Esophagus squamous epithelium (tissue), 5 donors: ENCODE measurements at regions not wholly inside any gene's neighbourhood (a gene's known extent, or its start where the extent isn't known, plus 50 kb on each side); places are given as distances from the start of the nearest gene placed in this dataset.
A peak's percentile ranks its signal among the peaks of the same experiment; 100 is the strongest.
"Not testable (repeated sequence)": the region's sequence is repeated elsewhere in the genome, so short reads cannot be mapped to it uniquely, and the experiment has no call there.

ENCODE experiments used
- DNase-seq: peaks from one replicate; lab custom pipeline; 2025; lab: John Stamatoyannopoulos, UW
- H3K27ac ChIP-seq, 4 donors: fragments of 200-600 bp; sonication (generic); one replicate each; pipeline ENCODE4 v1.5.1; 2016 to 2019; ENCODE audit warnings: mild to moderate bottlenecking in 1 of 4
- H3K27me3 ChIP-seq, 4 donors: fragments of 200-600 bp; sonication (generic); 1 replicate in 3 of 4; 2 replicates in 1 of 4; pipeline versions ENCODE4 v1.5.1 to v1.6.0; 2017 to 2021; ENCODE audit warnings: antibody characterized with exemption in 1 of 4
- H3K36me3 ChIP-seq, 3 donors: fragments of 200-600 bp; sonication (generic); one replicate each; pipeline ENCODE4 v1.5.1; 2016 to 2019
- H3K4me1 ChIP-seq, 3 donors: fragments of 200-600 bp; sonication (generic); one replicate each; pipeline ENCODE4 v1.5.1; 2017 to 2019
- H3K4me3 ChIP-seq, 4 donors: fragments of 200-600 bp; sonication (generic); 1 replicate in 3 of 4; 2 replicates in 1 of 4; pipeline ENCODE4 v1.5.1; 2016 to 2019; ENCODE audit warnings: mild to moderate bottlenecking in 2 of 4, moderate library complexity in 1 of 4
- H3K9me3 ChIP-seq, 3 donors: fragments of 200-600 bp; sonication (generic); one replicate each; pipeline ENCODE4 v1.5.1; 2016 to 2019
- POLR2A ChIP-seq, 4 donors: fragments of 450-650 bp; IDR thresholded peaks; one replicate each; pipeline ENCODE4 v1.6.1; 2017; ENCODE audit warnings: antibody characterized with exemption in 4 of 4, mild to moderate bottlenecking in 4 of 4, moderate library complexity in 3 of 4
- WGBS, 2 donors: methylation state at CpG; one replicate each; pipeline ENCODE4 v1.1.5; 2018; 5-methylcytosine and 5-hydroxymethylcytosine counted together
- intact Hi-C: fragments of 100-400 bp; cut with DNase I; formaldehyde crosslinking; loops from one replicate; pipeline ENCODE4 v1.15.0; 2022
- TF ChIP-seq, protein P1 (sequence below), 6 experiments: fragments of 450-650 bp in 4 of 6; fragments of 200-600 bp in 2 of 6; sonication (generic) in 2 of 6; IDR thresholded peaks; one replicate each; pipeline ENCODE4 v1.5.1; 2016 to 2019; ENCODE audit warnings: antibody characterized with exemption in 6 of 6, mild to moderate bottlenecking in 4 of 6, moderate library complexity in 4 of 6
- donor health status: DM: yes; HTN: yes; CAD: no.

DNA sequence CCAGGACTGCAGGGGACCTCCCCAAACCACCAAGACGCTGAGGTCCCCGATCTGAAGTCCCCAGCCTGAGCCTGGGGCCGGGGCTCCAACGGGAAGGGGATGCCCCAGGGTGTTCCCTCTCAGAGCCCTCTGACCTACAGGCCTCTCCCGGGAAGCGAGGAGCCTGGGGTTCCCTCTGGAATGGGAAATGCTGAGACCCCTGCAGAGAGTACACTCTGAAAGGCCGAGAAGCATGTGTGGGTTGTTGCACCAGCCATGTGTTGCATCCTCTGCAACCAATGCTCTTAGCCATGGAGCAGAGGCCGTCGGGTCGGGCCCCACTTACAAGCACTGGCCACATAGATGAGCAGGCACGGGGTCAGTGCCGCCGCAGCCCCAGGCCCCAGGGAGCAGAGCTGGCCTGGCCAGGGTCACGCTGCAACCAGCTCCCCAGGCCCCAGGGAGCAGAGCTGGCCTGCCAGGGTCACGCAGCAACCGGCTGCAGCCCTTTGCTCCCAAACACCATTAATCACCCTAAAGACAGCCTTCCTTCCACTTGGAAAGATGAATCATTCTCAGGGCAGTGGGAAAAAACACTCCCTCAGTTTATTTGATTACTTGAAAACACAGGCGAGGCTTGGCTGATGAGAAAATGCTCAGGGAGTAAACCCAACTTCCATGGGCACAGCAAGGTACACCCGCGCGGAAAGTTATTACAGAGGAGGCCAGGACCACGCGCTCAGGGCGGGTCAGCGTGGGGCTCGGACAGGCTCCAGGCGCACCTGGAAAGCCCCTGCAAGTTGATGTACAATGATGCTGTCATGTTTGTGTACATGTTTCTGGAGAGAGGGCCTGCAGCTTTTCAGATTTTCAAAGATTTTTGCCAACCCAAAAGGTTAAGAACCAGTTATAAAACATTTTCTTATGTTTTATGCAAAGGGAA, 78.0 kb upstream of the AFDN start:
- intact Hi-C loops = no loop called here
- Histone ChIP-seq H3K4me3 (no peak overlapping the region), H3K27me3 (peaks cover 0 to 22% (median 0%) of the 10 kb centered on the region in 4 donors), H3K4me1 (peaks cover 10 to 66% (median 32%) of the 10 kb centered on the region in 3 donors), H3K9me3 (peaks cover 0 to 3% (median 2%) of the 10 kb centered on the region in 3 donors), H3K36me3 (no peaks in the 10 kb centered on the region), H3K27ac (no peak overlapping the region)
- WGBS, 2 donors = 70 to 83% methylated on average over 10 to 17 of the region's 26 CpGs
- no peak for DNase-seq
- TF ChIP-seq, protein P1, sequence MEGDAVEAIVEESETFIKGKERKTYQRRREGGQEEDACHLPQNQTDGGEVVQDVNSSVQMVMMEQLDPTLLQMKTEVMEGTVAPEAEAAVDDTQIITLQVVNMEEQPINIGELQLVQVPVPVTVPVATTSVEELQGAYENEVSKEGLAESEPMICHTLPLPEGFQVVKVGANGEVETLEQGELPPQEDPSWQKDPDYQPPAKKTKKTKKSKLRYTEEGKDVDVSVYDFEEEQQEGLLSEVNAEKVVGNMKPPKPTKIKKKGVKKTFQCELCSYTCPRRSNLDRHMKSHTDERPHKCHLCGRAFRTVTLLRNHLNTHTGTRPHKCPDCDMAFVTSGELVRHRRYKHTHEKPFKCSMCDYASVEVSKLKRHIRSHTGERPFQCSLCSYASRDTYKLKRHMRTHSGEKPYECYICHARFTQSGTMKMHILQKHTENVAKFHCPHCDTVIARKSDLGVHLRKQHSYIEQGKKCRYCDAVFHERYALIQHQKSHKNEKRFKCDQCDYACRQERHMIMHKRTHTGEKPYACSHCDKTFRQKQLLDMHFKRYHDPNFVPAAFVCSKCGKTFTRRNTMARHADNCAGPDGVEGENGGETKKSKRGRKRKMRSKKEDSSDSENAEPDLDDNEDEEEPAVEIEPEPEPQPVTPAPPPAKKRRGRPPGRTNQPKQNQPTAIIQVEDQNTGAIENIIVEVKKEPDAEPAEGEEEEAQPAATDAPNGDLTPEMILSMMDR (IDR thresholded peaks at IDR 0.05) = no peak
- TF ChIP-seq POLR2A (IDR thresholded peaks at IDR 0.05) = no peak

DNA sequence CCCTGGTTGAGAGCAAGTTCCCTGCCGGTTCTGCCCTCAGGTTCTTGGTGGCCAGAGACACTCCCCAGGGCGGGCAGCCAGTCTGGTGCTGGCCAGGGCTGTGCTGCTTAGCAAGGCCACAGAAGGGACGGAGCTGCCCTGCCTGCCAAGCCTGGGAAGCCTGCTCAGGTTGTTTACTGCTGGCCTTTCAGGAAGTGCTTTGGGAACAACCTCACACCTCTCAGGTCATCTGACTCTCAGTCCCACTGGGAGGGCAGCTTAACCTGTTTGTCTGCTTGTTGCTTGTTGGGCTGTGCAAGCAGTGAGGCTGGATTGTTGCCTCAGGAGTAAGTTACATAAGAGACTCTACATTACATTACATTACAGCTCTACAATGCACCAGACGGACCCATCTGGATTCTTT, 75.8 kb upstream of the AFDN start:
- Histone ChIP-seq H3K36me3 (no peaks in the 10 kb centered on the region), H3K27ac (peak overlapping the region; percentile 72 to 85 (median 78)), H3K9me3 (no peaks in the 10 kb centered on the region), H3K27me3 (peaks cover 0 to under 1% (median 0%) of the 10 kb centered on the region in 4 donors), H3K4me3 (peak overlapping the region; percentile 13 to 36 (median 30)), H3K4me1 (peaks cover 10 to 59% (median 32%) of the 10 kb centered on the region in 3 donors)
- WGBS, 2 donors = 29 to 50% methylated on average over 1 to 2 of the region's 4 CpGs
- DNase-seq = no peak
- intact Hi-C loops = no loop called here
- TF ChIP-seq, protein P1 (IDR thresholded peaks at IDR 0.05) = peak in 2 of 6 experiments; percentile 8 to 9
- no peak for TF ChIP-seq POLR2A (IDR thresholded peaks at IDR 0.05)

DNA sequence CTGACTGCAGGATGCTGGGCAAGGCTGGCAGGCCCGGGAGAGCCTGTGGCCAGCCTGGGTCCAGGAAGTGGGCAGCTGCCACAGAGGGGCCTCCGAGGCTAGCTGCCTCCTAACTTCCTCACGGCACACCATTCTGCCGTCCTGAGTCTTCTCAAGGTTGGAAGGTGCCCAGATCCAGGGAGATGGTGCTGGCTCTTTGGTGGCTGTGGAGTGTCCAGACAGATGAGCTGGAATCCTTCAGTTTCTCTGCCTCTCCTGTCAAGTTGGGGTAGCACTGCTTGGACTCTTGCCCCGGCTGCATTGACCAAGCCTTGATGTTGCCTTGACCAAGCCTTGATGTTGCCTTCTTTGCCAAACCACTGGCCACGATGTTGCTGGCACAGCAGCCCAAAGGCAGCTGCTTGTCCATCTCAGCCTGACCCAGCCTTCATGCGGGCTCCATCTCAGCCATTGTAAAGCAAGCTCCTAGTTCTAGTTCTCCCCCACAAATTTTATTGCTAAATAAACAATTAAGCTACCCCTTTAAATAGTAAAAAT, 75.1 kb upstream of the AFDN start:
- no peaks in the 10 kb centered on the region for H3K27me3 ChIP-seq
- H3K36me3 ChIP-seq = no peaks in the 10 kb centered on the region
- peak overlapping the region; percentile 72 to 85 (median 78) for H3K27ac ChIP-seq
- H3K4me3 ChIP-seq = peak overlapping the region; percentile 13 to 36 (median 30)
- WGBS, 2 donors = 64 to 69% methylated on average over 6 of the region's 7 CpGs
- DNase-seq = no peak
- peaks cover 10 to 52% (median 26%) of the 10 kb centered on the region in 3 donors for H3K4me1 ChIP-seq
- H3K9me3 ChIP-seq = no peaks in the 10 kb centered on the region
- intact Hi-C loops = no loop called here
- TF ChIP-seq, protein P1 (IDR thresholded peaks at IDR 0.05) = no peak
- no peak for TF ChIP-seq POLR2A (IDR thresholded peaks at IDR 0.05)

DNA sequence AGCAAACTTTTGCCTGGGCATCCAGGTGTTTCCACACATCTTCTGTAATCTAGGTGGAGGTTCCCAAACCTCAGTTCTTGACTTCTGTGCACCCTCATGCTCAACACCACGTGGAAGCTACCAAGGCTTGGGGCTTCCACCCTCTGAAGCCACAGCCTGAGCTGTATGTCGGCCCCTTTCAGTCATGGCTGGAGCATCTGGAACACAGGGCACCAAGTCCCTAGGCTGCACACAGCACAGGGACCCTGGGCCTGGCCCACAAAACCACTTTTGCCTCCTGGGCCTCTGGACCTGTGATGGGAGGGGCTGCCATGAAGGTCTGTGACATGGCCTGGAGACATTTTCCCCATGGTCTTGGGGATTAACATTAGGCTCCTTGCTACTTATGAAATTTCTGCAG, 73.4 kb upstream of the AFDN start:
- H3K36me3 ChIP-seq, intact Hi-C loops, H3K4me3 ChIP-seq, DNase-seq, H3K27me3 ChIP-seq, H3K27ac ChIP-seq, H3K9me3 ChIP-seq: not testable (repeated sequence)
- peaks cover 10 to 36% (median 21%) of the 10 kb centered on the region in 3 donors for H3K4me1 ChIP-seq
- no CpG with 5 or more reads among the region's 2 CpGs for WGBS, 2 donors

DNA sequence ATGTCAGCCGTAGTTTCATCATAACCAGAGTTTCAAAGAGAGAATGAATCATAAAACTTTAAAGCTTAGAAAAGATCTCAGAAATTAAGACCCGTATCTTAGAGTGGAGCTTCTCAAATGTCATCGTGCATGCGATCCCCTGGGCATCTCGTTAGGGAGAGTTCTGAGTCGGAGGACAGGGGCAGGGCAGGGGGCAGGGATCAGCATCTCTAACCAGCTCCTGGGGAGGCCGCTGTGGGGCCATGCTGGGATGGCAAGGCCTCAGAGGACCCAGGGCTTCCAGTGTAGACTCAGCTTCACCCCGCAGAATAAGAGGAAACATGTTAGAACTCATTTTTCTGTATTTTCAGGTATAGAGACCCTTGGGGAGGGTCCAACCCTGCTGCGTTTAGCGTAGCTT, 72.0 kb upstream of the AFDN start:
- no peaks in the 10 kb centered on the region for H3K36me3 ChIP-seq
- intact Hi-C loops = no loop called here
- no peaks in the 10 kb centered on the region for H3K9me3 ChIP-seq
- no peak overlapping the region for H3K27ac ChIP-seq
- no peak overlapping the region for H3K4me3 ChIP-seq
- WGBS, 2 donors = 84 to 87% methylated on average over 9 to 10 of the region's 10 CpGs
- DNase-seq = no peak
- H3K4me1 ChIP-seq = peaks cover 10 to 25% (median 14%) of the 10 kb centered on the region in 3 donors
- no peak for TF ChIP-seq POLR2A (IDR thresholded peaks at IDR 0.05)
- TF ChIP-seq, protein P1 (IDR thresholded peaks at IDR 0.05) = no peak
- H3K27me3 ChIP-seq = no peaks in the 10 kb centered on the region
